ENCODE measurements at regions not wholly inside any gene's neighbourhood (a gene's known extent, or its start where the extent isn't known, plus 50 kb on each side); places are given as distances from the start of the nearest gene placed in this dataset.
"Not testable (repeated sequence)": the region's sequence is repeated elsewhere in the genome, so short reads cannot be mapped to it uniquely, and the experiment has no call there.

DNA sequence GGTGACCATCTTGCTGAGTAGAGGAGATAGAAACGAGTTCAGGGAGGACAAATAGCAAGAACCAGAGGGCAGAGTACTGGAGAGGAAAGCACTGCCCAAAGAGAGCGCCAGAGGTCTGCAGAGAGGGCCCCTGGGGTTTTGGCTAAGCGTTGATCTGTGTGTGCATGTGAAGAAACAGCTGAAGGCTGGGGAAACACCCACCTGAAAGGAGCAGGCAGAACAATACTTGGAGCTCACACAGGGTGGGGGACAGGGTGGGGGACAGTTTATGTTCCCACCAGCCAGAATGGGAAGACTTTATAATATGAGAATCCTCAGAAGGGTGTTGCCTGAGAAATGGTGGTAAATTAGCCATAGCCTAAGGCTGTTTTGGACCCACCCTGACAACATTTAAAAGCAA, 200.4 kb downstream of the NPIPB11 start:
- TF ChIP-seq, protein P1, sequence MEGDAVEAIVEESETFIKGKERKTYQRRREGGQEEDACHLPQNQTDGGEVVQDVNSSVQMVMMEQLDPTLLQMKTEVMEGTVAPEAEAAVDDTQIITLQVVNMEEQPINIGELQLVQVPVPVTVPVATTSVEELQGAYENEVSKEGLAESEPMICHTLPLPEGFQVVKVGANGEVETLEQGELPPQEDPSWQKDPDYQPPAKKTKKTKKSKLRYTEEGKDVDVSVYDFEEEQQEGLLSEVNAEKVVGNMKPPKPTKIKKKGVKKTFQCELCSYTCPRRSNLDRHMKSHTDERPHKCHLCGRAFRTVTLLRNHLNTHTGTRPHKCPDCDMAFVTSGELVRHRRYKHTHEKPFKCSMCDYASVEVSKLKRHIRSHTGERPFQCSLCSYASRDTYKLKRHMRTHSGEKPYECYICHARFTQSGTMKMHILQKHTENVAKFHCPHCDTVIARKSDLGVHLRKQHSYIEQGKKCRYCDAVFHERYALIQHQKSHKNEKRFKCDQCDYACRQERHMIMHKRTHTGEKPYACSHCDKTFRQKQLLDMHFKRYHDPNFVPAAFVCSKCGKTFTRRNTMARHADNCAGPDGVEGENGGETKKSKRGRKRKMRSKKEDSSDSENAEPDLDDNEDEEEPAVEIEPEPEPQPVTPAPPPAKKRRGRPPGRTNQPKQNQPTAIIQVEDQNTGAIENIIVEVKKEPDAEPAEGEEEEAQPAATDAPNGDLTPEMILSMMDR (IDR thresholded peaks at IDR 0.05), result not testable (repeated sequence)
- not testable (repeated sequence) for TF ChIP-seq POLR2A (IDR thresholded peaks at IDR 0.05)

Measured in thyroid gland (tissue), 4 donors.